Natural killer cell (primary cell): ENCODE measurements at regions not wholly inside any gene's neighbourhood (a gene's known extent, or its start where the extent isn't known, plus 50 kb on each side); places are given as distances from the start of the nearest gene placed in this dataset.

Experiments used
- ATAC-seq, 3 donors: fragments of 150-1000 bp in 2 of 3; fragments of 200-7000 bp in 1 of 3; cut with Tn5 transposase; 1 replicate in 1 of 3; 2 replicates in 2 of 3; pipeline ENCODE4 v1.10.0; 2021; ENCODE audit warnings: mild to moderate bottlenecking in 2 of 3, moderate library complexity in 2 of 3
- DNase-seq, 2 donors: peaks; one replicate each; pipeline versions ENCODE4 v3.0.0 to v3.0.0-alpha.2; 2013 to 2021; ENCODE audit warnings: mixed read lengths in 1 of 2
- H3K27ac ChIP-seq: one replicate; pipeline ENCODE4 v1.5.1; 2013; ENCODE audit warnings: mild to moderate bottlenecking, low read length
- H3K27me3 ChIP-seq: one replicate; pipeline ENCODE4 v1.6.1; 2013; ENCODE audit warnings: low read length; ENCODE audit not compliant: control insufficient read depth, insufficient read depth
- H3K36me3 ChIP-seq: one replicate; pipeline ENCODE4 v1.6.1; 2013; ENCODE audit warnings: low read length; ENCODE audit not compliant: control insufficient read depth, insufficient read depth
- H3K4me1 ChIP-seq: one replicate; pipeline ENCODE4 v1.6.1; 2013; ENCODE audit warnings: low read length; ENCODE audit not compliant: control insufficient read depth, insufficient read depth
- H3K4me3 ChIP-seq: one replicate; pipeline ENCODE4 v1.5.1; 2013; ENCODE audit warnings: low read length
- H3K9me3 ChIP-seq: one replicate; pipeline ENCODE4 v1.6.1; 2013; ENCODE audit warnings: low read length; ENCODE audit not compliant: control insufficient read depth, insufficient read depth
- H3K27ac Mint-ChIP-seq, 2 donors: one replicate each; pipeline ENCODE4 v1.8.0; 2022; ENCODE audit warnings: mild to moderate bottlenecking in 2 of 2, mixed read lengths in 2 of 2, moderate library complexity in 1 of 2
- H3K27me3 Mint-ChIP-seq, 2 donors: one replicate each; pipeline ENCODE4 v1.8.0; 2022; ENCODE audit warnings: low read depth in 2 of 2, mixed read lengths in 2 of 2
- H3K36me3 Mint-ChIP-seq: one replicate; pipeline ENCODE4 v1.8.0; 2022; ENCODE audit warnings: mixed read lengths
- H3K4me1 Mint-ChIP-seq, 2 donors: one replicate each; pipeline ENCODE4 v1.8.0; 2022; ENCODE audit warnings: mixed read lengths in 2 of 2
- H3K4me3 Mint-ChIP-seq: one replicate; pipeline ENCODE4 v1.8.0; 2022; ENCODE audit warnings: mild to moderate bottlenecking, moderate library complexity, mixed read lengths
- H3K9me3 Mint-ChIP-seq, 2 donors: one replicate each; pipeline ENCODE4 v1.8.0; 2022; ENCODE audit warnings: mixed read lengths in 2 of 2
- CTCF ChIP-seq: fragments of 200-600 bp; IDR thresholded peaks from one replicate; pipeline ENCODE4 v1.8.0; 2022; ENCODE audit warnings: antibody characterized with exemption
- WGBS: methylation state at CpG from one replicate; pipeline ENCODE4 v1.1.7; 2013; ENCODE audit warnings: missing lambda C conversion rate; ENCODE audit not compliant: insufficient coverage; 5-methylcytosine and 5-hydroxymethylcytosine counted together
- intact Hi-C: fragments of 100-400 bp; cut with micrococcal nuclease; formaldehyde crosslinking; loops from one replicate; pipeline ENCODE4 v1.14.2; 2022

- H3K9me3 Mint-ChIP-seq, result no peaks in the 10 kb centered on the region
- no peak overlapping the region for H3K4me3 Mint-ChIP-seq
- H3K27me3 Mint-ChIP-seq, result peaks cover 4 to 19% of the 10 kb centered on the region in 2 donors
- Histone ChIP-seq H3K4me3 (no peak overlapping the region), H3K27me3 (no peaks in the 10 kb centered on the region), H3K27ac (no peak overlapping the region), H3K4me1 (no peaks in the 10 kb centered on the region), H3K36me3 (no peaks in the 10 kb centered on the region), H3K9me3 (no peaks in the 10 kb centered on the region)
- WGBS, result 92% methylated on average over 3 of the region's 3 CpGs
- DNase-seq (no peak), ATAC-seq (no peak)
- H3K4me1 Mint-ChIP-seq, result no peaks in the 10 kb centered on the region
- TF ChIP-seq CTCF, result no peak
- no peak overlapping the region for H3K27ac Mint-ChIP-seq
- intact Hi-C loops, result no loop called here
- no peaks in the 10 kb centered on the region for H3K36me3 Mint-ChIP-seq
These were observed 149.5 kb downstream of the MEX3B start for GRCh38 chr15:81896356-81896755.

- H3K27me3 ChIP-seq, result no peaks in the 10 kb centered on the region
- no peaks in the 10 kb centered on the region for H3K4me1 ChIP-seq
- intact Hi-C loops, result no loop called here
- WGBS, result no CpG with 5 or more reads among the region's 2 CpGs
- ATAC-seq (no peak), DNase-seq (no peak)
- no peak for TF ChIP-seq CTCF
- peaks cover 4 to 14% of the 10 kb centered on the region in 2 donors for H3K27me3 Mint-ChIP-seq
- no peaks in the 10 kb centered on the region for H3K9me3 Mint-ChIP-seq
- H3K4me3 ChIP-seq, result no peak overlapping the region
- H3K27ac Mint-ChIP-seq, result no peak overlapping the region
- no peak overlapping the region for H3K27ac ChIP-seq
- H3K4me1 Mint-ChIP-seq, result no peaks in the 10 kb centered on the region
- no peaks in the 10 kb centered on the region for H3K36me3 Mint-ChIP-seq
- no peaks in the 10 kb centered on the region for H3K9me3 ChIP-seq
- no peak overlapping the region for H3K4me3 Mint-ChIP-seq
- H3K36me3 ChIP-seq, result no peaks in the 10 kb centered on the region
These were observed 150.1 kb downstream of the MEX3B start for GRCh38 chr15:81895723-81896122.

GRCh38 chr15:81894061-81894460 lies 151.8 kb downstream of the MEX3B start:
- H3K27ac ChIP-seq, result no peak overlapping the region
- no peak for TF ChIP-seq CTCF
- DNase-seq (no peak), ATAC-seq (no peak)
- WGBS, result 83% methylated on average over 3 of the region's 3 CpGs
- no peaks in the 10 kb centered on the region for H3K36me3 Mint-ChIP-seq
- no peaks in the 10 kb centered on the region for H3K9me3 Mint-ChIP-seq
- no peaks in the 10 kb centered on the region for H3K9me3 ChIP-seq
- H3K36me3 ChIP-seq, result no peaks in the 10 kb centered on the region
- H3K27me3 Mint-ChIP-seq, result peaks cover under 1 to 1% of the 10 kb centered on the region in 2 donors
- no peaks in the 10 kb centered on the region for H3K4me1 ChIP-seq
- no peak overlapping the region for H3K4me3 Mint-ChIP-seq
- no peaks in the 10 kb centered on the region for H3K4me1 Mint-ChIP-seq
- no peak overlapping the region for H3K4me3 ChIP-seq
- H3K27me3 ChIP-seq, result no peaks in the 10 kb centered on the region
- no peak overlapping the region for H3K27ac Mint-ChIP-seq
- intact Hi-C loops, result no loop called here

GRCh38 chr15:81893182-81893835 lies 152.5 kb downstream of the MEX3B start:
- DNase-seq (no peak), ATAC-seq (no peak)
- Histone ChIP-seq H3K27ac (no peak overlapping the region), H3K4me1 (no peaks in the 10 kb centered on the region), H3K36me3 (no peaks in the 10 kb centered on the region), H3K4me3 (no peak overlapping the region), H3K9me3 (no peaks in the 10 kb centered on the region), H3K27me3 (no peaks in the 10 kb centered on the region)
- Mint-ChIP-seq H3K27ac (no peak overlapping the region), H3K36me3 (no peaks in the 10 kb centered on the region), H3K4me1 (no peaks in the 10 kb centered on the region), H3K9me3 (no peaks in the 10 kb centered on the region), H3K27me3 (peaks cover 0 to under 1% of the 10 kb centered on the region in 2 donors), H3K4me3 (no peak overlapping the region)
- no peak for TF ChIP-seq CTCF
- intact Hi-C loops, result no loop called here
- WGBS, result 100% methylated on average over 1 of the region's 4 CpGs
